ENCODE measurements at regions not wholly inside any gene's neighbourhood (a gene's known extent, or its start where the extent isn't known, plus 50 kb on each side); places are given as distances from the start of the nearest gene placed in this dataset.

DNA sequence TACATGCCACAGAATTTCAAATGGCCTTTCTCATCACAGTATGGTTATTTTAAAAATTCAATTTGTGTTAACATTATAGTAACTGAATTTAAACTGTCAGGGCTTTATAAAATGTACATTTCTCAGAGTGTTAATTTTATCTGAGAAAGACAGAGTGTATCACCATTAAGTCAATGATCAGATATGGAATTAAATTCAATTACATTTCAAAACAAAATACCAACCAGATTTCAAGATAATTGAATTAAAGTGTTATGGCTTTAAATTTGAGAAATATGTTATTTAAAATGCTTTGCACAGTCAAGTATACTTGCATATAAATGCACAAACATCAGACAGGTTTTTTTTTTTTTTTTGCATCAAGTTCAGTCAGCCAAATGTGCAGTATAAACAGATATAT, 1574.4 kb downstream of the BRINP3 start:
- TF ChIP-seq, protein P1, sequence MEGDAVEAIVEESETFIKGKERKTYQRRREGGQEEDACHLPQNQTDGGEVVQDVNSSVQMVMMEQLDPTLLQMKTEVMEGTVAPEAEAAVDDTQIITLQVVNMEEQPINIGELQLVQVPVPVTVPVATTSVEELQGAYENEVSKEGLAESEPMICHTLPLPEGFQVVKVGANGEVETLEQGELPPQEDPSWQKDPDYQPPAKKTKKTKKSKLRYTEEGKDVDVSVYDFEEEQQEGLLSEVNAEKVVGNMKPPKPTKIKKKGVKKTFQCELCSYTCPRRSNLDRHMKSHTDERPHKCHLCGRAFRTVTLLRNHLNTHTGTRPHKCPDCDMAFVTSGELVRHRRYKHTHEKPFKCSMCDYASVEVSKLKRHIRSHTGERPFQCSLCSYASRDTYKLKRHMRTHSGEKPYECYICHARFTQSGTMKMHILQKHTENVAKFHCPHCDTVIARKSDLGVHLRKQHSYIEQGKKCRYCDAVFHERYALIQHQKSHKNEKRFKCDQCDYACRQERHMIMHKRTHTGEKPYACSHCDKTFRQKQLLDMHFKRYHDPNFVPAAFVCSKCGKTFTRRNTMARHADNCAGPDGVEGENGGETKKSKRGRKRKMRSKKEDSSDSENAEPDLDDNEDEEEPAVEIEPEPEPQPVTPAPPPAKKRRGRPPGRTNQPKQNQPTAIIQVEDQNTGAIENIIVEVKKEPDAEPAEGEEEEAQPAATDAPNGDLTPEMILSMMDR (IDR thresholded peaks at IDR 0.05): no peak
- TF ChIP-seq POLR2A (IDR thresholded peaks at IDR 0.05): no peak
